SK-N-DZ (cell line): ENCODE measurements at regions not wholly inside any gene's neighbourhood (a gene's known extent, or its start where the extent isn't known, plus 50 kb on each side); places are given as distances from the start of the nearest gene placed in this dataset.
"Not testable (repeated sequence)": the region's sequence is repeated elsewhere in the genome, so short reads cannot be mapped to it uniquely, and the experiment has no call there.

Experiments used
- DNase-seq: peaks from one replicate; pipeline ENCODE4 v3.0.0-alpha.2; 2015; ENCODE audit warnings: low spot score

DNA sequence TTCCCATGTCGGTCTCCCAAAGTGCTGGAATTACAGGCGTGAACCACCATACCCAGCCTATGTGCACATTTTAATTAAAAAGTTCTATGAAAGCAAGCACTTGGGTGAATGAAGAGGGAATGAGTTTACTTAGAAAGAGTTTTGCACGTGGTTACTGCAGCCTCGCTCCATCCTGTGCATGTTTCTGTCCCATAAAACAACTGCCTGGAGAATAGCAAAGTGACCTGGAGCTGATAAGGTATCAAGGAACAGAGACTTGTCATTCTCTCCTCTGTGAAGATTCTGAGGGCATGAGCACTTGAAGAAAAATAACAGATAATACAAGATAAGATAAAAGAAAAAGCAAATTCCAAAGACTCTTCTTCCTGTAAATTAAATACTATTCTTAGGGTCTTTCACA, 112.2 kb upstream of the JCAD start:
- no peak for DNase-seq

DNA sequence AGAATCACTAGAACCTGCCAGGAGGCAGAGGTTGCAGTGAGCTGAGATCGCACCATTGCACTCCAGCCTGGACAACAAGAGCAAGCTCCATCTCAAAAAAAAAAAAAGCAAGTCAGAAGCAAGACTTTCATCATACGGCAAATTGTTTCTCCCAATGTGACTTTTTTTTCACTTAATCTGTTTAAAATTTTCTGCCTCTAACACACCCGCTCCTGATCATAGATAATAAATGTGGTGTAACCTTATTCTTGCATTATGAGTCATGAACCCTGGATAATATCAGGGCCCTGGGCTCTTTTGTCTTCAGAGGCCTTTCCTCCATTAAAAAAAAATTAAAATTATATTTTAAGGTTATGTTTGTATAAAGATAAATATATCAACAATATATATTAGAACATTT, 111.4 kb upstream of the JCAD start:
- no peak for DNase-seq

DNA sequence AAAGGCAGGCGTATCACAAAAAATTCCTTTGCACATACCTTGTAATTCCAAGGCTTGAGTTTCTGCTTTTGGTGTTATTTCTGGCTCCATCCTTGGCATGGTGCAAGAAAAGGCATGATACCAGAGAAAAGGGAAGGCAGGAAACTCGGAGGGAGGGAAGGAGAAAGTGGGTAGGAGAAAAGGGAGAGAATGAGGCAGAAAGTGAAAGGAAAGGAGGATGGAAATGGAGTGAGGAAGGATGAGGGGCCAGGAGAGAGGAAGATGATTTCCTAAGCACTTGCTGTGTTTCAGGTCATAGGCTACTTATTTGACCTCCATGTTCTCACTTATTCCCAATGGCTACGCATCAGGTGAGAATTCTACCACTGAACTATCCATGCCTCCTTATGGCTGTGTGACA, 110.8 kb upstream of the JCAD start:
- DNase-seq = no peak

DNA sequence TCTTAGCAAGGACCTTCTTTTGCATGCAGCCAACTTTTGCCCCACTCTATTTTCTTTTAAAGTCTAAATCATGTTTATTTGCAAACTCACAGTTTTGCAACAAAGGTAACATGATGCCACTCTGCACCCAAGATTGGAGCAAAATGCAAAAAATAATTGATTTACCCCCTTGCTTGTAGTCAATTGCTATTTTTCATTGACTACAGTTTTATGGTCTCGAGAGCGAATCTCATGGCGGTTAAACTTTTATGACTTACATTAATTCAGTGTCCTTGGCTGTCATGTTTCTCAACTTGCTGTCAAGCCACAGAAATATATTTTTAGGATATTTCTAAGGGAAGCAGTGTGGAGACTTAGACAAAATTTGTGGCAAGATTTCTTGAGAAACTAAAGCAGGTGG, 110.0 kb upstream of the JCAD start:
- no peak for DNase-seq

DNA sequence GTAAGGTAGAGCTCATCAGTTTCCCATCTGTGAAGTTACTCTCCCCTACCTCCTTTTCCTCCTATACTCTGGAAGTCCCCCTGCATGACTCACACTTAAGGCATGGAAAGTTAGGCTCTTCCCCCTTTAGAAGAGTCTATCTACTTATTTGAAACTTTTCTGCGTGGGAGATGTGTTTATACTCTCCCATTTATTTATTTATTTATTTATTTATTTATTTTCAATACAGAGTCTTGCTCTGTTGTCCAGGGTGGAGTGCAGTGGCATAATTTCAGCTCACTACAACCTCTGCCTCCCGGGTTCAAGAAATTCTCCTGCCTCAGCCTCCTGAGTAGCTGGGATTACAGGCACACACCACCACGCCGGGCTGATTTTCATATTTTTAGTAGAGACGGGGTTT, 107.5 kb upstream of the JCAD start:
- DNase-seq = no peak

DNA sequence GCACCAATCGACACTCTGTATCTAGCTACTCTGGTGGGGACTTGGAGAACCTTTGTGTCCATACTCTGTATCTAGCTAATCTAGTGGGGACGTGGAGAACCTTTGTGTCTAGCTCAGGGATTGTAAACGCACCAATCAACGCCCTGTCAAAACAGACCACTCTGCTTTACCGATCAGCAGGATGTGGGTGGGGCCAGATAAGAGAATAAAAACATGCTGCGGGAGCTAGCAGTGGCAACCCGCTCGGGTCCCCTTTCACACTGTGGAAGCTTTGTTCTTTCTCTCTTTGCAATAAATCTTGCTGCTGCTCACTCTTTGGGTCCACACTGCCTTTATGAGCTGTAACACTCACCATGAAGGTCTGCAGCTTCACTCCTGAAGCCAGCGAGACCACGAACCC, 104.0 kb upstream of the JCAD start:
- DNase-seq = not testable (repeated sequence)

DNA sequence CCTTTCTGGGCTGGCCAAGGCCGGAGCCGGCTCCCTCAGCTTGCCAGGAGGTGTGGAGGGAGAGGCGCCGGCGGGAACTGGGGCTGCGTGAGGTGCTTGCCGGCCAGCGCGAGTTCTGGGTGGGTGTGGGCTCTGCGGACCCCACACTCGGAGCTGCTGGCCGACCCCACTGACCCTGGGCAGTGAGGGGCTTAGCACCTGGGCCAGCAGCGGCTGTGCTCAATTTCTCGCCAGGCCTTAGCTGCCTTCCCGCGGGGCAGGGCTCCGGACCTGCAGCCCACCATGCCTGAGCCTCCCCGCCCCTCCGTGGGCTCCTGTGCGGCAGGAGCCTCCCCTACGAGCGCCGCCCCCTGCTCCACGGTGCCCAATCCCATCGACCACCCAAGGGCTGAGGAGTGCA, 103.4 kb upstream of the JCAD start:
- DNase-seq = not testable (repeated sequence)

DNA sequence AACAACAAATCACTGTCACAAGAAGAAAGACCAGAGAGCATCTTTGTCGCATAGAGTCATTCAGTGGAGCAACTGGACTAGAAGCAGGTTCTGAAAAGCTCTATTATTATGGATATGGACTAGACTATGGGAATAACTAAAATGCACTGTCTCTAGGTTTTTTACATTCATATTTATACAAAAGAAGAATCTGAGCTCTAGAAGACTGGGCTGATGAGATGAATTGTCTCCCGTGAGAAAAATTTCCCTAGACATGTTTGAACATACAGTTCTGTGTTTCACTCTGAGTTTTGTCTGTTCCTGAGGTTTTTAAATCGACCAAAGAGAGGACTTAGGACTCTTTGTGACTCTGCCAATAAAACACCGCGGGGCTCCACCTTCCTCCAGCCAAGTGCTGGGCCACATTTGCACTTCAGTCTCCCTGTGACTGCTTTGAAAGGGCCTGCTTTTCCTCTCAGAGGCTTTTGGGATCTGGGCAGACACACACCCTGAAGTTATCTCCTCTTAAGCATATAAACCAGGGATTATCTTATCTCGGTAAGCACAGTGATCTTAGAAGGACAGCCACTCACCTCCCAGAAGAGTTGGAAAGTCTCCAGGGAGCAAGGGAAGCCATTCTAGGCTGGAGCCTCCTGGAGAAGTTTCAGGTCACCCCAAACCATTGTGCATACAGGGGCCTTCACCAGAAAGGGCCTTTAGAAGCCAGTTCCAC, 101.0 kb upstream of the JCAD start:
- no peak for DNase-seq

DNA sequence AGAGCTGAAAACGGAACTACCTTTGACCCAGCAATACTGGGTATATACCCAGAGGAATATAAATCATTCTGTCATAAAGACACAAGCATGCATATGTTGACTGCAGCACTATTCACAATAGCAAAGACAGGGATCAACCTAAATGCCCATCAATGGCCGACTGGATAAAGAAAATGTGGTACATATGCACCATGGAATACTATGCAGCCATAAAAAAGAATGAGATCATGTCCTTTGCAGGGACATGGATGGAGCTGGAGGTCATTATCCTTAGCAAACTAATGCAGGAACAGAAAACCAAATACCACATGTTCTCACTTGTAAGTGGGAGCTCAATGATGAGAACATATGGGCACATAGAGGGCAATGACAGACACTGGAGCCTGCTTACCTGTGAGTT, 100.2 kb upstream of the JCAD start:
- not testable (repeated sequence) for DNase-seq

DNA sequence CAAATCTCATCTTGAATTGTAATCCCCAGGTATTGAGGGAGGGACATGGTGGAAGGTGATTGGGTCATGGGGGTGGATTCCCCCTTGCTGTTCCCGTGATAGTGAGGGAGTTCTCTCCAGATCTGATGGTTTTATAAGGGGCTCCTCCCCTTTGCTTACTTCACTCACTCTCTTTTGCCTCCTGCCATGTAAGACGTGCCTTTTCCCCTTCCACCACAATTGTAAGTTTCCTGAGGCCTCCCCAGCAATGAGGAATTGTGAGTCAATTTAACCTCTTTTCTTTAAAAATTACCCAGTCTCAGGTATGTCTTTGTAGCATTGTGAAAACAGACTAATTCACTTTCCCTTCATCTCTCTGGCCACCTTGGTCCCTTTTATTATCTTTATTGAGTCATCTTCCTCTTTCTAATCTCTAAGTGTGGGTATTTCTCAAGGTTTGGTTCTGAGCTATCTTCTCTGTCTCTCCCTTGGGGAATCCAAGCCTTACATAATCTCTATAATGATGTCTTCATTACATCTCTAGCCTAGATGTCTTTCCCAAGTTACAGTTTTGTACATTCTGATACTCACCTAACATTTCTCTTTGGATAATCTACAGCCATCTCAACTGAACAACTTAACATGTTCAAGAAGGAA, 99.1 kb upstream of the JCAD start:
- DNase-seq = no peak

DNA sequence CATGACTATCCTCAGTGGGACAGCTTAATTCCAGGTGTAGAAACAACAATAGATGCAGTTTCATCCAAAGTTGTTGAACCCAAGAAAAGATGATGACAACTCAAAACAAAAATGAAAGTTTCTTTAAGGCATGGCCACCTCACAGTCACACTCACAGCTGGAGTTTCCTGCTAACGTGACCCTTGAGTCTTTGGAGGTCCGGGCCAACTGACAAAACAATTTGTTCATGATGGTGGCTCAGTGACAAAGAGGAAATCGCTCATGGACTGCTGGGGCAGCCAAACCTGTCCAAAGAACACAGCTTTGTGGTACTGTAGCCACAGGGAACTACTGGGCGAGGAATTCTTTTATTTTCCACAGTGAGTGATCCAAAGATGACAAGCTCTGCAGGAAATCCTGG, 96.0 kb upstream of the JCAD start:
- DNase-seq = no peak

DNA sequence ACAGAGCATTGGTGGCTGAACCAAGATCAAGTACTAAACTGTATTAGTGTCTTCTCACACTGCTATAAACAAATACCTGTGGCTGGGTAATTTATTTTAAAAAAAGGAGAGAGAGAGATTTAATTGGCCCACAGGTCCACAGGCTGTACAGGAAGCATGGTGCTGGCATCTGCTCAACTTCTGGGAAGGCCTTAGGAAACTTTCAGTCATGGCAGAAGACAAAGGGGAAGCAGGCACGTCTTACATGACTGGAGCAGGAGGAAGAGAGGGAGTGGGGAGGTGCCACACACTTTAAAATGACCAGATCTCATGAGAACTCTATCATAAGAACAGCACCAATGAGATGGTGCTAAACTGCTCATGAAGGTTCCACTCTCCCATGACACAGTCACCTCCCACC, 95.2 kb upstream of the JCAD start:
- no peak for DNase-seq

DNA sequence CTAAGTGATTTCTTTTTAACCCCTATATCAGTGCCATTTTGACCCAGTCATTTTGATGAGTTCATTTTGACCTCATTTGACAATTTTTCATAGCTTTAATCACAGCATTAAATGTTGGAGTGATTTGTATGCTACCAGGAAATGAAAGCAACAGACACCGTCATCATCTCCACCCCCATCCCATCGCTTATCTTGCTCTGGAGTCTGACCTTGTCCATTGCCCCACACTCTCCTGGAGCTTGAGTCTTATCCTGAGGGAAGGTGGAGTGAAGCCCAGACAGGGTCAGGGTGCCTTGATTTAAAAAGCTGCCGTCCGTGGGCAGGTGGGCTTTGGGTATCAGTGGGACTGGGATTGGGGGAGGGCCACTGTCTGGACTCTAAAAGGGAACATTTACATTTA, 94.7 kb upstream of the JCAD start:
- DNase-seq = no peak

DNA sequence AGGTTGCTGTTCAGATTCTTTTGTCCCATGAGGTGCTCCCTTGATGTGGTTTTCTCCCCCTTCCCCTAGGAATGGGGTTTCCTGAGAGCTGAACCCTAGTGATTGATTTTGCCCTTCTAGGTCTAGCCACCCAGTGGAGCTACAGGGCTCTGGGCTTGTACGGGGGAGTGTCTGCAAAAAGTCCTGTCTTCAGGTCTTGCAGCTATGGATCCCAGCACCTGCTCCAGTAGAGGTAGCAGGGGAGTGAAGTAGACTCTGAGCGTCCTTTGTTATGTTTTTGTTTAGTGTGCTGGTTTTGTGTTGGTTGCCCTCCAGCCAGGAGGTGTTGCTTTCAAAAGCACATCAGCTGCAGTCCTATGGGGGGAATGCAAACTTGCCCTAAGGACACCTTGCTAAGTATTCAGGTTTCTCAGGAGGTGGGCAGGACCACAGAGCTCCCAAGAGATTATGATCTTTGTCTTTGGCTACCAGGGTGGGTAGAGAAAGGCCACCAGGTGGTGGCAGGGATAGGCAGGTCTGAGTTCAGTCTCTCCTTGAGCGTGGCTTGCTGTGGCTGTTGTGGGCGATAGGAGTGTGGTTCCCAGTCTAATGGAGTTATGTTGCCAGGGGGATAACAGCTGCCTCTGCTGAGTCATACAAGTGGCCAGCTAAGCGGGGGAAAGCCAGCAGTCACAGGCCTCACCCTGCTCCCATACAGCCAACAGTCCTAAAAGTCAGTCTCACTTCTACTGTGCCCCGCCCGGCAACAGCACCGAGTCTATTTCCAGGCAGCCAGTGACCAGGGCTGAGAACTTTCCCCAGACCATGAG, 92.4 kb upstream of the JCAD start:
- no peak for DNase-seq

DNA sequence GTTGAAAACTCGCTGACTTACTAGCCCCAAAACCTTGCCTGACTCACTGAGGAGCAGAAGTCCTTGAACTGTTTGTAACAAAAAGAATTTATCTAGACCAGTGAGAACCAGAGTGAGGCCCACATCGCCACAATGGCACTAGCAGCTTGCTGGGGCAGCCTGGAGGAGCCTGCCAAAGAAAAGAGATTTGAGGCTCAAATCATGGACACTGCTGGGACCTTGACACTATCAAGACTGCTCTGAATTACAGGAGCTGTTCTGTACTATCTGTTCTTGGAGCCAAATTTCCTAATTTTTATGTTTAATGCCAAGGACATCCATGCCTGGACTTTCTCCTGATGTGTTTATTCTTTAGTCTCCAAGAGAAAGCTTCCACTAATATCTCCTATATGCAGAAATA, 82.0 kb upstream of the JCAD start:
- no peak for DNase-seq

DNA sequence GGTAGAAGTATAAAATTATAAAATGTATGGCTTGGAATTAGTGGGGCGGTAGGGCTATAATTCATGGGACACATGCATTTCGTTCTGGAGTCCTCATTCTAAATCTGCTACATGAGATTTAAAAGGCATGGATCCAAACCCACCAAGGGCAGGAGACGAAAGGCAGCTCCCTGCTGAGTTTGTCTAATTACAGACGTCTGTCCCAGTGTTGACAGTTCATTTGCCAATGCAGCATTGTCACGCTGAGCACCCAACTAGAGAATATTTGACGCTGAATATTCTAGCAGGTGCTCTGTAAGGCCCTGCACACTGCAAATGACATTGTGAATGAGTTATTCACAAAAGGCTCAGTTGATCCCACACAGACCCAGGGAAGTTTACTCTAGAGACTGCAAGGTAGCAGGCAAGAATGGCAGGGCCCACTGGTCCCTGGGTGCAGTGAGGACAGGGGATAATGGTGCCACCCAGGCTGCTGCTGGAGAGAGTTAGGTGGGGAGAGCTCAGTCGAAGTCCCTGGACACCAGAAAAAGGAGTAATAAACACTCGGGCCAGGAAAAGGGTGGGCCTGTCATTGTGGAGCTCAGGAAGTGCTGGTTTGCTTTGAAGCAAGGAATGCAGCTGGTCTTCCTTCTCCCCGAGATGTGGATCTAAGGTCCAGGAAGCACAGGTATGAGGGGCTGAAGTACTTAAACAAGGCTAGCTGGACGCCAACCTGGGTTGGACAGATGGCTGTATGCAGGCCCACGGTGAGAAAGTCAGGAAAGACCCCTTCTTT, 75.0 kb upstream of the JCAD start:
- no peak for DNase-seq

DNA sequence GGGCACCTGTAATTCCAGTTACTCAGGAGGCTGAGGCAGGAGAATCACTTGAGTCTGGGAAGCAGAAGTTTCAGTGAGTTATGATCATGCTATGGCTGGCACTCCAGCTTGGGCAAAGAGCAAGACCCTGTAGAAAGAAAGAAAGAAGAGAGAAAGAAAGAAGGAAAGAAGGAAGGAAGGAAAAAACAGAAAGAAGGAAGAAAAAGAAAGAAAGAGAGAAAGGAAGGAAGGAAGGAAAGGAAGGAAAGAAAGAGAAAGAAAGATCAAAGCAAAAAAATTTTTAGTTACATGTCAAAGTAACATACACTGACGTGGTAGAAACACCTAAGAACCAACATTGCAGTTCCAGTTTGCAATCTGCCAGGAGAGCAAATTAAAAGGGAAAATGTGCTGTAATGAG, 73.8 kb upstream of the JCAD start:
- no peak for DNase-seq

DNA sequence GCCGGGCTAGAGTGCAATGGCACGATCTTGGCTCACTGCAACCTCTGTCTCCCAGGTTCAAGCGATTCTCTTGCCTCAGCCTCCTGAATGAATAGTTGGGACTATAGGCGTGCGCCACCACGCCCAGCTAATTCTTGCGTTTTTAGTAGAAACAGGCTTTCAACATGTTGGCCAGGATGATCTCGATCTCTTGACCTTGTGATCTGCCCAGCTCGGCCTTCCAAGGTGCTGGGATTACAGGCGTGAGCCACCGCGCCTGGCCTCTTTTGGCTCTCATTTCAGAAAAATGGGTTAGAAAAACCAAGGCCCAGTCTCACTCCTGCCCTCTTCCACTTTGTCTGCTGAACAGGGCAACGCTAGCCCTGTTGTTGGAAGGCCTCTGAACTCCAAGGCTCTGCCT, 72.0 kb upstream of the JCAD start:
- DNase-seq = not testable (repeated sequence)

DNA sequence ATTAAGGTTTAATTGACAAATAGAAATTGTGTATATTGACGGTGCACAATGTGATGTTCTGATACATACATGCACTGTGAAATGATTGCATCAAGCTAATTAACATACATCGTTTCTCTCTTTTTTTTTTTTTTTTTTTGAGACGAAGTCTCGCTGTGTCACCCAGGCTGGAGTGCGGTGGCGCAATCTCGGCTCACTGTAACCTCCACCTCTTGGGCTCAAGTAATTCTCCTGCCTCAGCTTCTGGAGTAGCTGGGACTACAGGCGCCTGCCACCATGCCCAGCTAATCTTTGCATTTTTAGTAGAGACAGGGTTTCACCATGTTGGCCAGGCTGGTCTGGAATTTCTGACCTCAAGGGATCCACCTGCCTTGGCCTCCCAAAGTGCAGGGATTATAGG, 69.9 kb upstream of the JCAD start:
- not testable (repeated sequence) for DNase-seq

DNA sequence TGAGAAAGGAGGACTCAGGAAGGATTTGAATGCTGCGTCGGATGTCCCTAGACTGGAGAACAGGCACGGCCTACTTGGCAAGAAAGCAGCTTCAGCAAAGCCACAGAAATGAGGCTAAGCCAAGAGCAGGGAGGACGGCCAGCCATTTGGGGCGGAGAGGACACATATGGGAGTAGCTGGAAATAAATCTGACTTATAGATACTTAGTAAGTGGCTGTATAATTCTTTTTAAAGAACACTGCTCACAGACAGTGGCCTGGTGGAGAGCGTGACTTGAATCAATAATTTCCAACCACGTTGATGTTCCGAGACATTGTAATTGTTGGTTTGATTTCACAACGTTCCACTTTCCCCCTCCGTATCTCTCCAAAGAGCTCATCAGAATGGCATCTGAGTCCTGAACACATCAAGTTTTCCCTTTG, 67.7 kb upstream of the JCAD start:
- no peak for DNase-seq

DNA sequence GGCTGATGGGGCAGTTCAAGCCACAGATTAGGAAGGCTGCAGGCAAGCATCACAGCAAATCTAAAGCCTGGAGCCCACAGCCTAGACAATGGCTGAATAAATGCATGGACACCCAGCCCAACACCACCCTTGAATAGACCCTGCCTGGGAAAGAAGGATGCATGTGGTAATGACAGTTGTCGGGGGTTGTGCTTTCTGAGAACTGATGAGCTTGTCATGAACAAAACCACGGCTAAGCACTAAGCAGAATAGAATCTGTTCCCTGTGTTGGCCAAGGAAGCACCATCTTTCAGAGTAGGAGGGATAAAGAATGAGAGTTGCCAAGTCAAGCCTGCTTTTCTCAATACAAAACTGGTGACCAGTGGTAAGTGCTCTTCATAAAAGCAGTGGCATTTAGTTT, 66.1 kb upstream of the JCAD start:
- no peak for DNase-seq

DNA sequence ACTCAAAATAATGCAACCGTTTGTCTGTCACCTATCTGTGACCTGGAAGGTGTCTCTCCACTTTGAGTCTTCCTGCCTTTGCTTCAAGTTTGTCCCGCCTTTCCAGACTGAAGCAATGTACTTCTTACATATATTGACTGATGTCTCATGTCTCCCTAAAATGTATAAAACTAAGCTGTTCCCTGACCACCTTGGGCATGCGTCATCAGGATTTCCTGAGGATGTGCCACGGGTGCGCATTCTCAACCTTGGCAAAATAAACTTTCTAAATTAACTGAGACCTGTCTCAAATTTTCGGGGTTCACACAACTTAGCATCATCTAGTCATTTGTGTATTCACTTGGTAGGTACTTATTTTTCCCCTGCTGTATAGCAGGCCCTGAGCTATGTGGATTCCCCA, 65.3 kb upstream of the JCAD start:
- no peak for DNase-seq
